GM18873 (cell line): ENCODE measurements at regions not wholly inside any gene's neighbourhood (a gene's known extent, or its start where the extent isn't known, plus 50 kb on each side); places are given as distances from the start of the nearest gene placed in this dataset.

Experiments used
- ATAC-seq: cut with Tn5 transposase; IDR thresholded peaks from one replicate; pipeline ENCODE4 v1.9.1; 2021; ENCODE audit warnings: mild to moderate bottlenecking, moderate library complexity, moderate number of reproducible peaks; ENCODE audit not compliant: unreplicated experiment, low FRiP score

- ATAC-seq = no peak
Measured at GRCh38 chr2:12320027-12320734, 396.6 kb upstream of the TRIB2 start.

GRCh38 chr2:12320991-12321641 lies 395.6 kb upstream of the TRIB2 start:
- ATAC-seq = no peak

DNA sequence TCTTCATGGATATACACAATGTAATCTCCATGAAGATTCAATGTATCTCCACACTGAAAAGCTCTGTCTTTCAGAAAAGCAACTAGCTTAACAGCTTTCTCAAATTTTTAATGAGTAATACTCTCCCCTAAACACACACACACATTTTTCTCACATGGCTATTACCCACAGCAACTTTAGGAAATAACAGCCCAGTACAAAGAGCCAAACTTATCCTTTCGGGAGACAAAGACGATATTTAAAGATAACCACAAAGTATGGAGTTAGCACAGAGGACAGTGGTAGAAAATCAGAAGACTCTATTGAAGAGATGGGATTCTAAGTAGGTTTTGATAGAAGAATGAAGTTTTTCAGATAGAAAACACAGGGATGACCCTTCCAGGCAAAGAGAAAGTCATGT lies 394.9 kb upstream of the TRIB2 start:
- ATAC-seq = no peak

- no peak for ATAC-seq
Measured at GRCh38 chr2:12325806-12326205, 390.9 kb upstream of the TRIB2 start.

GRCh38 chr2:12326449-12327190 lies 390.1 kb upstream of the TRIB2 start:
- ATAC-seq = no peak

DNA sequence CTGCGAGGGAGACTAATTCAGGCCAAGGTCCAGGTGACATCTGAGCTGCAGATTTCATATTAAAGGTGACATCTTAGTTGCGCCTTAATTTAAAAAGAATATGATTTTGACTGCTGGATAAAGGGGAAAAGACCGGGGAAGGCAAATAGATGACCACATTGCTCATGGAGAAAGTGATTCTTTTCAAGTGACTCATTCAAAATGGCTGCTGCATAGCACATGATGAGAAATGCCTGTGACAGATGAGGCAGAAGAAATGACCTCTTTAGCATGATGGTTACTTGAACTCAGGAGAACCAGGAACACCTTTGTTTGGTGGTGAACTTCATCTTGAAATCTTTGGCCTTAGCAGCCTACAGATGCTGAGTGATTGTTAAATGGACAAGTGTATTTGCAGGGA lies 385.8 kb upstream of the TRIB2 start:
- no peak for ATAC-seq

DNA sequence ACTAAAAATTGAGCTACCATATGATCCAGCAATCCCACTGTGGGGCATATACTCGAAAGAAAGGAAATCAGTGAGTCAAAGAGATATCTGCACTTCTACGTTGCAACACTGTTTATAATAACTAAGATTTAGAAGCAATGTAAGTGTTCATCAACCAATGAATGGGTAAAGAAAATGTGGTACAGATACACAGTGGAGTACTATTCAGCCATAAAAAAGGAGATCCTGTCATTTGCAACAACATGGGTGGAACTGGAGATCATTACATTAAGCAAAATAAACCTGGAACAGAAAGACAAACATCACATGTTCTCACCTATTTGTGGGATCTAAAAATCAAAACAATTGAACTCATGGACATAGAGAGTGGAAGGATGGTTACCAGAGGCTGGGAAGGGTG lies 385.0 kb upstream of the TRIB2 start:
- ATAC-seq = no peak

GRCh38 chr2:12333293-12333692 lies 383.4 kb upstream of the TRIB2 start:
- no peak for ATAC-seq

- ATAC-seq = no peak
Measured at GRCh38 chr2:12334412-12334966, 382.2 kb upstream of the TRIB2 start.

DNA sequence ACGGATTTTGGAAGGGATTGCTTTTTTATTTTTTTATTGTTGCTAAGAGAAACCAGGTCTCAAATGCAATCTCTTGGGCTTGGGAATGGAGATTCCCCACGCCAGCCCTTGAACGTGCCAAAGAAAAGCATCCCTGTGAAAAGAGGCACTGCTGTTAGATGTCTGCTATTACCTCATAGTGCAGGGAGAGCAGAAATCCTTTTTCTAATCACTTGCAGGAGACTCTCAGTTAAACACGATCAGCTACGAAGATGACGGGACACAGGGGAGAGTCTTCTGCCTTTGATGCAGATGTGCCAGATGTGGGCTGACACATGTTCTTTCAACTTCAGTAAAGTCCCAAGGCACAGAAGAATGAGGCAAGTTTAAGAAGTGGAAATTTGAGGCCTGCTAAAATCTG lies 381.6 kb upstream of the TRIB2 start:
- ATAC-seq = no peak

DNA sequence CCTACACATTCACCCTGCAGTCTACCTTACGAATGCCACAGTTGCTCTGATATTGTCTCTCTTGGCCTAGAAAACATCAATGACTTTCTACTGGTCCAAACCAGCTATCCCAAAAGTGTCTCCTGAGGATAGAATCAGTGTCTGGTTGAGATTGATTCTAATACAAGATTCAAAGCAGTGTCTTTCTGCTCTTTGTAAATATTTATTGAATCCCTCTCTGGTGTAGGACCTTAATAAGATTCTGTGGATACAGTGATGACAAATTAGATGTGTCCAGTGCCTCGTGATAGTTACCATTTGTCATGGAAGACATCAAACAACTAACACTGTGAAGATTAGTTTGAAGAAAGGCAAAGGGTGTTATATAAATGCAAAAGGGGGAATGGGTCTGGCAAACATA lies 380.7 kb upstream of the TRIB2 start:
- ATAC-seq = no peak

DNA sequence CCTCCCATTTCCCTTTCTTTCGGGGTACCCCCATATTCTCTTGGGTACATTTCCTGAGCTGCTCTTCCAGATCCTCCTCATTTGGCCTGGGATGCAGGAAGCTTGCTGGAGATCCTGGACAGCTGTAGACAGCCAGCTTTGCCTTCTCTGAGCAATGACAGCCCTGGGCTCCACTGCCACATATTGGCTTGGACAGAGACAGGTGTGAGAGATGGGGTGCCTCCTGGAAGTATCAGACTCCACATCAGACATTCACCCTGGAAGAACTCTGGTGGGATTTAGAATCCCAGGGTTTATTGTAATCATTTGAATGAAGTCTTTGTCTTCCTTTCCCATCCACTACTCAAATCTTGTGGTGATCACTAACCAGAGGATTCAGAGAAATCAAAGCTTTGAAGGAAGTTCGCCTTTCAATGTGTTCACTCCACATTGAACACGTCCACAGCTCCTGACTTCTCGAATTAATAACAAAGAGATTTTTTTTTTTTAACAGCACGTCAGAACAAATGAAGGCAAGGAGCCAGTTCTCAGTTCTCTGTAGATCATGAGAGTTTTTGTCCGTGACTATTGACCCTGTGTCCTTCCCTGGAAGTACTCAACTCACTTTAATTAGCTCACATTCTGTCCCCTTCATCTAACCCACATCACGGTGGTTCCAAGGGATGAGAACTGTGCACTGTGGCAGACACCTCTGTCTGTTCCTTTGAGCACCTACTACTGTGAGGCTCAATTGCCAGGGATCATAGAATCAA lies 377.6 kb upstream of the TRIB2 start:
- ATAC-seq = no peak

- ATAC-seq = no peak
Measured at GRCh38 chr2:12340164-12340563, 376.6 kb upstream of the TRIB2 start.

DNA sequence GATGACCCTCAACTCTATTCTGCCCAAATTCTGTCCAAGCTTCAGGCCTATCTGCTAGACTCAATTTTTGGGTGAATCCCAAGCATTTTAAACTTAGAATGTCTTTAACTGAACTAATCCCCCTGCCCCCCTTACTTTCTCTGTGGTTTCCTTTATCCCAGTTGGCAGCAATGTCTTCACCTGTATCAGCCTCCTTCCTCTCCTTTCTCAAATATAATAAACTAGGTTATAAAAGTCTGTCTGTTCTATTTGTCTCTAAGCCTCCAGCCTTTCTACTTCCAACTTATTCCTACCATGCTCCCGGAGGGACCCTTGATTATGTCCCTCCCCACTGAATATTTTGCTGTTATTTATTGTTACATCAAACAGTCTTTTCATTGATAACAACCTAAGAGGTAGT lies 375.5 kb upstream of the TRIB2 start:
- no peak for ATAC-seq

GRCh38 chr2:12341920-12342319 lies 374.8 kb upstream of the TRIB2 start:
- no peak for ATAC-seq

- no peak for ATAC-seq
Measured at GRCh38 chr2:12343141-12343540, 373.6 kb upstream of the TRIB2 start.

- ATAC-seq = no peak
Measured at GRCh38 chr2:12347066-12347493, 369.7 kb upstream of the TRIB2 start.

DNA sequence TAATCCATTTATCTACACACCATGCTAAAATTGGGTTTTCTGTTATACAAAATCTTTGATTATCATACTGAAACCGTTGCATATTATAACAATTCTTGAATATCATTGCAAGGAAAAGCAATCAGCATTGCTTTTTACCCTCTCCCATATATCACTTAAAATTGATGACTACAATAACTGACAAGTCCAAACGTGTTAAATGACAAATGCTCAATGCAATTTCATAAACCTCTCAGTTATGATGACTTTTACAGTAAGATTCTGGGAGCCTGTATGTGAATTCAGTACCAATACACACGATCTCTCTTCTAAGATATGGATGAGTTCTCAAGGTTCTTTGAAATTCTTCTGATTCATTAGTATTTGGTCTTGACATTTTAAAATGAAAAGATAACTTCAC lies 368.5 kb upstream of the TRIB2 start:
- ATAC-seq = no peak

DNA sequence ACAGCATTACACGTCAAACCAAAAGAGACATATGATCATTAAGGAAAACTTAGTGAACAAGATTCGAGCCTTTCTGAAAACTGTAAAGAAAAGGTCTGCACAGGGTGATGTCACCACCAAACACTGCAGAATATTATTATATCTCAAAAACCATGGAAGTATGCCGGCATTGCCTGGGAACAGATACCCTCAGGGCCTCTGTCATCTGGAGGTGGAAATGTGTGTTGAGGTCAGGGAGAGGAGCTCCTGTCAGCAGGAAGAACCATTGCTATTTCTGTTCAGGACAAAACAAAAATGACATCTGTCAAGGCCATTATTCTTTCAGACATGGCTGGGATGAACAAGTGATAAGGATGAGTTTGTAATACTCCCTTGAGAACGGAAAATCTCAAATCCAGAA lies 365.9 kb upstream of the TRIB2 start:
- no peak for ATAC-seq

DNA sequence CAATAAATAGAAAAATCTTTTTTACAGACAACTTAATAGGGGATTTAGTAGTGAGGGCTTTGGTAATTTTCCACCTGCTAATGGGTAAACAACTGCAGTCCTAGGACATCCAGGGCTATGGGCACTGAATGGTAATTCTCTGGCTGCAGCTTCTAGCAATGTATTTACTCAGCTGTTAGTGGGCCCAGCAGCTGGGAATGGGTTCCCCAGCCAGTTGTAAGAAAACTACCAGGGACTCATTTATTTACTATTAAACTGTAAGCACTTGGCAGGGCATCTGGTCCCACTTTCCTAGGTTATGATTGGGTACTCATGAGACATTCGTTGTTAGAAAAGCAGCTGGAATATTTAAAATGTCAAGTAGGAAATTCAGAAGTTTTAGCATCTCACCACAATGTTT lies 363.8 kb upstream of the TRIB2 start:
- no peak for ATAC-seq

DNA sequence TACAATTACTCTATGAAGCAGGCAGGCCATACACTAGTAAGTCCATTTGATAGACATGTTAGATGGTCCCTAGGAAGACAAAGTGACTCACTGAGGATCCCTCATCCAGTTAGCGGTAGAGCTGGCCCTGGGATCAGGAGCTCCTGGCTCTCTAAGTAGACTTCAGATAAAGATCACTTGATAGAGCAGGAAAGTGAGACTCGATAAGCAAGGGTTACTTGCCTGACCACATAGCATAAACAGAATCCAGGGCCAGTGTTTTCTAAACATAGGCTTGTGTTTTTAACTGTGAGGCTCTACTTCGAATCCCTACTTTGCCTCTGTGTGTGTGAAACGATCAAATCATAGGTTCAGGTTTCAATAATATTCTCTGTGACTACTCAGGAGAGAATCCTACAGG lies 355.2 kb upstream of the TRIB2 start:
- no peak for ATAC-seq
